Tibial artery (tissue), 4 donors: ENCODE measurements at regions not wholly inside any gene's neighbourhood (a gene's known extent, or its start where the extent isn't known, plus 50 kb on each side); places are given as distances from the start of the nearest gene placed in this dataset.

Experiments
- DNase-seq, 2 donors: peaks; one replicate each; pipeline ENCODE4 v3.0.0-alpha.2; 2019
- H3K27ac ChIP-seq, 2 donors: fragments of 200-600 bp; sonication (generic) in 1 of 2; 1 replicate in 1 of 2; 2 replicates in 1 of 2; pipeline ENCODE4 v1.5.1; 2018 to 2019; ENCODE audit warnings: mild to moderate bottlenecking in 1 of 2
- H3K27me3 ChIP-seq, 2 donors: fragments of 200-600 bp; sonication (generic) in 1 of 2; one replicate each; pipeline versions ENCODE4 v1.5.1 to v1.6.0; 2016 to 2019
- H3K36me3 ChIP-seq, 3 donors: fragments of 200-600 bp; sonication (generic) in 2 of 3; one replicate each; pipeline ENCODE4 v1.5.1; 2016 to 2019; ENCODE audit warnings: mild to moderate bottlenecking in 2 of 3
- H3K4me1 ChIP-seq, 4 donors: fragments of 200-600 bp; sonication (generic) in 2 of 4; 1 replicate in 3 of 4; 2 replicates in 1 of 4; pipeline ENCODE4 v1.5.1; 2016 to 2019
- H3K4me3 ChIP-seq, 2 donors: fragments of 200-600 bp; sonication (generic) in 1 of 2; 1 replicate in 1 of 2; 2 replicates in 1 of 2; pipeline ENCODE4 v1.5.1; 2018 to 2019; ENCODE audit warnings: mild to moderate bottlenecking in 2 of 2
- H3K9me3 ChIP-seq, 3 donors: fragments of 200-600 bp; sonication (generic) in 1 of 3; one replicate each; pipeline ENCODE4 v1.5.1; 2016 to 2019
- intact Hi-C: fragments of 100-400 bp; cut with DNase I; formaldehyde crosslinking; loops from one replicate; pipeline ENCODE4 v1.15.0; 2023; ENCODE audit warnings: low total_unique reads
- TF ChIP-seq, protein P1 (sequence below), 2 experiments: fragments of 200-600 bp in 1 of 2; fragments of 450-650 bp in 1 of 2; IDR thresholded peaks; one replicate each; pipeline ENCODE4 v1.5.1; 2017 to 2019; ENCODE audit warnings: antibody characterized with exemption in 2 of 2, mild to moderate bottlenecking in 1 of 2, moderate library complexity in 1 of 2

DNA sequence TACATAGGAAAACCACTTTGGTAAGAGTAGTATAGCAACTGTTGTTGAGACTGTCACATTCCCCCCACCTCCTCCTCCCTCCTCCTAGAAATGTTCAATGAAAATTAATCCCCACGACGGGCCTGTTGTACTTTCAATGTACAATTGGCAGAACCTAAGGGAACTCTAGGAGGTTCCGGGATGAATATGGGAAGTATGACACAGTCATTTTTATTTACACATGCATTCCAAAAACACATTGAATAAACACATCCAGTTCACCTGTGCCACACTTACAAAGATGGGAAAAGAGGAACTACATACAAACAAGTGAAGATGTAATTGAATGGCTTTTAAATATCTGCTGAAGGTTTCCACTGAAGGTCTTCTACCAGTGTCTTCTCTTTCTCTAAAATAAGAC, 144.4 kb upstream of the NBPF11 start:
- intact Hi-C loops: no loop called here
- no peak for DNase-seq
- no peak overlapping the region for H3K4me3 ChIP-seq
- no peak overlapping the region for H3K27ac ChIP-seq
- peaks cover 0 to 5% of the 10 kb centered on the region in 2 donors for H3K27me3 ChIP-seq
- no peaks in the 10 kb centered on the region for H3K4me1 ChIP-seq
- no peaks in the 10 kb centered on the region for H3K36me3 ChIP-seq
- H3K9me3 ChIP-seq: no peaks in the 10 kb centered on the region
- TF ChIP-seq, protein P1, sequence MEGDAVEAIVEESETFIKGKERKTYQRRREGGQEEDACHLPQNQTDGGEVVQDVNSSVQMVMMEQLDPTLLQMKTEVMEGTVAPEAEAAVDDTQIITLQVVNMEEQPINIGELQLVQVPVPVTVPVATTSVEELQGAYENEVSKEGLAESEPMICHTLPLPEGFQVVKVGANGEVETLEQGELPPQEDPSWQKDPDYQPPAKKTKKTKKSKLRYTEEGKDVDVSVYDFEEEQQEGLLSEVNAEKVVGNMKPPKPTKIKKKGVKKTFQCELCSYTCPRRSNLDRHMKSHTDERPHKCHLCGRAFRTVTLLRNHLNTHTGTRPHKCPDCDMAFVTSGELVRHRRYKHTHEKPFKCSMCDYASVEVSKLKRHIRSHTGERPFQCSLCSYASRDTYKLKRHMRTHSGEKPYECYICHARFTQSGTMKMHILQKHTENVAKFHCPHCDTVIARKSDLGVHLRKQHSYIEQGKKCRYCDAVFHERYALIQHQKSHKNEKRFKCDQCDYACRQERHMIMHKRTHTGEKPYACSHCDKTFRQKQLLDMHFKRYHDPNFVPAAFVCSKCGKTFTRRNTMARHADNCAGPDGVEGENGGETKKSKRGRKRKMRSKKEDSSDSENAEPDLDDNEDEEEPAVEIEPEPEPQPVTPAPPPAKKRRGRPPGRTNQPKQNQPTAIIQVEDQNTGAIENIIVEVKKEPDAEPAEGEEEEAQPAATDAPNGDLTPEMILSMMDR (IDR thresholded peaks at IDR 0.05): no peak

DNA sequence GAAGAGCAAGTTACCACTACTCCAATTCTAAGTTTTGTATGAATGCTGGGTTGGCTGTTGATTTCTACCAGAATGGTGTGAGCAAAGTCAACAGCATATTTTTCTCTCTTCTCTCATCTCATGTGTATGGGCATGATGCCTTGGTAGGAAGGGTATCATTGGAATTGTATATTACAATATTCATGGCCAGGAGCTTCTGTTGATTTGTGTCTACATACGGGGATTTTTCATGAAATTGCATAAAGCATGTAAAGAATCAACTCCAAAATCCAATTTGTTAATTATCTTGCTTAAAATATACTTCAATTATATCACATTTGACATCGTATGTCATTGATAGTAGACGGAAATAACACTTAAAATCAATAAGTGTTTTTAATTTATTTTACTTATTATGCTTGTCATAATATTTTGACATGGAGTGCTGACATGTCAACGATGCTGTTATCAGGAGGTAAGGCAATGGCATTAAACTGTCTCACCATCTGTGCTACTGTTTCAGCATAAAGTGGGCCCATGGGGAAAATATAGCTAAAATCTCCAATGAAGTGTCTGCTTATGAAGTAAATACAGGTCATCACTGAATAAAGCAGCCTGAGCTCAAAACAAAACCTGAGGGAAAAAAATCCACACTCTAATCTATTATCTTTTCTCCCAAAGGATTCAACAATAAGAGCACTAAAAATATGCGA, 142.2 kb upstream of the NBPF11 start:
- intact Hi-C loops: no loop called here
- no peaks in the 10 kb centered on the region for H3K36me3 ChIP-seq
- peaks cover 0 to 5% of the 10 kb centered on the region in 2 donors for H3K27me3 ChIP-seq
- H3K9me3 ChIP-seq: no peaks in the 10 kb centered on the region
- no peak for DNase-seq
- no peak overlapping the region for H3K4me3 ChIP-seq
- TF ChIP-seq, protein P1 (IDR thresholded peaks at IDR 0.05): no peak
- H3K27ac ChIP-seq: no peak overlapping the region
- no peaks in the 10 kb centered on the region for H3K4me1 ChIP-seq

DNA sequence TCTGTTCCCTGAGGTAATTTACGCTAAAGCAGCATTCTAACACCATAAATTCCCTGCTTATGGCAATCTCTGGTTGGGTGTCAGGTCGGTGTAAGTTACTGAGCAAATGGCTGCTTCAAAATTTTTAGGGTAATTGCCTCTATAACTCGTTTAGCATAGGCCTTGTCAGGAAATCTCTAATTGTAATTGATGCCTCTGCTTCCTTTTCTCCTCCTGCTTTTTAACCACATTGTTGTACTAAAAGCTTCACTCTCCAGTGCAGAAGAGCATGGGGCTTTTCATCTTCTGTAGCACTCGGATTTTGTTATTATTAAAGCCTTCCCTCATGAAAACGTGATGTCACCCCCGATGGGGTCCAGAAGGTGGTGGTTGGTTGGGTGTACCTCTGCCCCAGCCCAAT, 141.6 kb upstream of the NBPF11 start:
- TF ChIP-seq, protein P1 (IDR thresholded peaks at IDR 0.05): no peak
- H3K27ac ChIP-seq: no peak overlapping the region
- no peaks in the 10 kb centered on the region for H3K36me3 ChIP-seq
- H3K4me1 ChIP-seq: no peaks in the 10 kb centered on the region
- H3K27me3 ChIP-seq: peaks cover 0 to 5% of the 10 kb centered on the region in 2 donors
- intact Hi-C loops: no loop called here
- H3K4me3 ChIP-seq: no peak overlapping the region
- DNase-seq: no peak
- H3K9me3 ChIP-seq: no peaks in the 10 kb centered on the region

GRCh38 chr1:148292915-148293314, 140.8 kb upstream of the NBPF11 start:
- Histone ChIP-seq H3K27me3 (peaks cover 0 to 5% of the 10 kb centered on the region in 2 donors), H3K4me1 (no peaks in the 10 kb centered on the region), H3K9me3 (no peaks in the 10 kb centered on the region), H3K27ac (no peak overlapping the region), H3K4me3 (no peak overlapping the region), H3K36me3 (no peaks in the 10 kb centered on the region)
- TF ChIP-seq, protein P1 (IDR thresholded peaks at IDR 0.05): no peak
- DNase-seq: no peak
- intact Hi-C loops: no loop called here

- Histone ChIP-seq H3K27ac (no peak overlapping the region), H3K9me3 (no peaks in the 10 kb centered on the region), H3K4me1 (no peaks in the 10 kb centered on the region), H3K4me3 (no peak overlapping the region), H3K27me3 (peaks cover 0 to 6% of the 10 kb centered on the region in 2 donors), H3K36me3 (no peaks in the 10 kb centered on the region)
- intact Hi-C loops: no loop called here
- no peak for DNase-seq
- TF ChIP-seq, protein P1 (IDR thresholded peaks at IDR 0.05): no peak
Observed at GRCh38 chr1:148290881-148291280, 138.8 kb upstream of the NBPF11 start.
